GM12865 (cell line): ENCODE measurements at regions not wholly inside any gene's neighbourhood (a gene's known extent, or its start where the extent isn't known, plus 50 kb on each side); places are given as distances from the start of the nearest gene placed in this dataset.
"Not testable (repeated sequence)": the region's sequence is repeated elsewhere in the genome, so short reads cannot be mapped to it uniquely, and the experiment has no call there.

ENCODE experiments used
- DNase-seq: peaks from one replicate; pipeline ENCODE4 v3.0.0; 2010; ENCODE audit warnings: low read depth
- H3K4me3 ChIP-seq: 2 replicates; pipeline ENCODE4 v1.5.1; 2011; ENCODE audit warnings: mild to moderate bottlenecking, low read depth, low read length, control low read depth
- TF ChIP-seq, protein P1 (sequence below): IDR thresholded peaks from 2 replicates; pipeline ENCODE4 v1.5.1; 2011; ENCODE audit warnings: low read length, control low read depth, low read depth, inconsistent platforms; ENCODE audit not compliant: insufficient read depth; ENCODE audit errors: missing control alignments

DNA sequence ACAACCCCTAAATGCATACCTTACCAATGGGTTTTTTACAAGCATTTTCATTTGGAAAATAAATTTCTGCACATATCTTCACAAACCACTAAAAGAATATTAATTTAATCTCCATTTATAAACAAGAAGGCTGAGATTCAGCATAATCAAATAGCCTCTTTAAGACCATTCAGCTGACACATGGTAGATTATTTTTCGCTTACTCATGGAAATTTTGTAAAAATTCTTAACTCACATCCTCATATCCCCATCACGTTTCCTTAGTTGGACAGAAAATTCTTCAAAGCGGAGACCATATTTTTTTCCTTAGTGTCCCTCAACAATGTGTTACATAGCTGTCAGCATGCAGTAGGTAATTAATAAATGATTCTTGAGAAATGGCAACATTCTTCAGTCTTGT is 439.6 kb upstream of the PTCHD4 start:
- no peak for DNase-seq
- no peak overlapping the region for H3K4me3 ChIP-seq
- TF ChIP-seq, protein P1, sequence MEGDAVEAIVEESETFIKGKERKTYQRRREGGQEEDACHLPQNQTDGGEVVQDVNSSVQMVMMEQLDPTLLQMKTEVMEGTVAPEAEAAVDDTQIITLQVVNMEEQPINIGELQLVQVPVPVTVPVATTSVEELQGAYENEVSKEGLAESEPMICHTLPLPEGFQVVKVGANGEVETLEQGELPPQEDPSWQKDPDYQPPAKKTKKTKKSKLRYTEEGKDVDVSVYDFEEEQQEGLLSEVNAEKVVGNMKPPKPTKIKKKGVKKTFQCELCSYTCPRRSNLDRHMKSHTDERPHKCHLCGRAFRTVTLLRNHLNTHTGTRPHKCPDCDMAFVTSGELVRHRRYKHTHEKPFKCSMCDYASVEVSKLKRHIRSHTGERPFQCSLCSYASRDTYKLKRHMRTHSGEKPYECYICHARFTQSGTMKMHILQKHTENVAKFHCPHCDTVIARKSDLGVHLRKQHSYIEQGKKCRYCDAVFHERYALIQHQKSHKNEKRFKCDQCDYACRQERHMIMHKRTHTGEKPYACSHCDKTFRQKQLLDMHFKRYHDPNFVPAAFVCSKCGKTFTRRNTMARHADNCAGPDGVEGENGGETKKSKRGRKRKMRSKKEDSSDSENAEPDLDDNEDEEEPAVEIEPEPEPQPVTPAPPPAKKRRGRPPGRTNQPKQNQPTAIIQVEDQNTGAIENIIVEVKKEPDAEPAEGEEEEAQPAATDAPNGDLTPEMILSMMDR: no peak

DNA sequence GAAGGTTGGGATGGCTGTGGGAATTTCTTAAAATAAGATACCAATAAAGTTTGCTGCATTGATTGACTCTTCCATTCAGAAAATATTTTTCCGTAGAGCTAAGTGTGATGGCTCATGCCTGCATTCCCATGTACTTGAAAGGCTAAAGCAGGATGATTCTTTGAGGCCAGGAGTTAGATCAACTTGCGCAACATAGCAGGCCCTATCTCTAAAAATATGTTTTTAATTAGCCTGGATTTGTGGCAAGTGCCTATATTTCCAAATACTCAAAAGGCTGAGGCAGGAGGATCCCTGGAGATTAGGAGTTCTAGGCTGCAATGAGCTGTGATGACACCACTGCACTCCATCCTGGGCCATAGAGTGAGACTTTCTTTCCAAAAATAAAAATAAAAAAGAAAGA is 431.2 kb upstream of the PTCHD4 start:
- TF ChIP-seq, protein P1: no peak
- no peak for DNase-seq
- H3K4me3 ChIP-seq: no peak overlapping the region

DNA sequence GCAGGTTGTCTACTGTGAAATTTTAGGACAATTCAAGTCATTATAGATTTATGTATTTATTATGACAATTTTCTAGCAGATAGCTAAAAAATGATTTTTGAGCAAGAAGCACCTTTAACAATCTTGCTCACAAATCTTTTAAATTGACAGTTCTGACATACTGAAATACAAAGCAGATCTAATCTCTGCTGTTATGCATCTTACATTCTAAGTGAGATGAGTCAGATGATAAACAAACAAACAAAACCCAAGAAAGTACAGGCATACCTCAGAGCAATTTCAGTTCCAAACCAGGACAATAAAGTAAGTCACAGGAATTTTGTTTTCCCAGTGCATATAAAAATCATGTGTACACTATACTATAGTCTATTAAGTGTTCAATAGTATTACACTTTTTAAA is 430.7 kb upstream of the PTCHD4 start:
- TF ChIP-seq, protein P1: no peak
- no peak for DNase-seq
- no peak overlapping the region for H3K4me3 ChIP-seq

DNA sequence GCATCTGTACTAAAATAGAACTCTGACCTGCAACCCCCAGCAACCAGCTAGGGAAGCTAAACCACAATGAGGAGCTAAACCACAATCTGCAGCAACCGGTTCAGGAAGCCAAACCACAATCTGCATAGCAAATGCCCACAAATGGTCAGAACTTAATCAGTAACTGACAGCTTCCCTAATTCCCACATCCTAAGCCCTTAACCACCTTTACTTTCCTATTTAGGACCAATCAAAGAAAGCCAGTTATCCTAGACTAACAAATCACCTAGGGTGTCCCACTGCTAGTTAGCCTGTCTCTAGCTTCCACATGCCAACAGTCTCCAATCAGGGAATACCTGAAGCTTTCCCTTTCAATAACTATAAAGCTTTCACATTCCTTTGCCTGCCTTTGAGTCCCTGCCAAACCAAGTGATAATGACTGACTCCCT is 424.6 kb upstream of the PTCHD4 start:
- TF ChIP-seq, protein P1: no peak
- H3K4me3 ChIP-seq: no peak overlapping the region
- no peak for DNase-seq

DNA sequence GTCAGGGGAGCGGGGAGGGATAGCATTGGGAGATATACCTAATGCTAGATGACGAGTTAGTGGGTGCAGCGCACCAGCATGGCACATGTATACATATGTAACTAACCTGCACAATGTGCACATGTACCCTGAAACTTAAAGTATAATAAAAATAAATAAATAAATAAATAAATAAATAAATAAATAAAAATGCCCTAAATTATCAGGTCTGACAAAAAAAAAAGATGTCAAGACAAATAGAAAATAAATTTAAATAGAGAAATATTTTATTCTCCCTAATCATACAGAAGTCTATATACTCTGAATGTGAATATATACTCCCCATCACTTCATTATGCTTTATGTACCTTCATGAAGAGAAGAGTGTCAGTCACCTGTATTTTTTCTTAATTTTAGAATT is 420.0 kb upstream of the PTCHD4 start:
- not testable (repeated sequence) for DNase-seq

DNA sequence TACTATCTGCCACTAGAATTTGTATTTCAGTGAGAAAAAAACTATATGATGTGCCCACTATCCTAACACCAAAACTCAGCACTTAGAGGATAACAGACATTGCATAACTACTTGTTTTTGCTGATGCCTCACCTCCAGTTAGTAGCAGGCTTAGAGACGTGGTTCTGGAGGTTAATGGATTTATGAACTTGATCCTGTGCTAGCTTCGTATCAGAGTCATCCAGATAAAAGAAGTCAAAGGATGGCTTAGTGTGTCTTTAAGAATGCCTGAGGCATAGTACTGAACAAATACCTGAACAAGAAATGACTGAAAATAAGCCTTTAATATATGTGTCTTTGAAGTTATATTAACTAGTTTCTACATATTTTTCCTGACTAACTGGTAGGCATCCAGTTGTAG is 414.9 kb upstream of the PTCHD4 start:
- H3K4me3 ChIP-seq: no peak overlapping the region
- no peak for DNase-seq
- TF ChIP-seq, protein P1: no peak

More for the DNA sequence above, 420.0 kb upstream of the PTCHD4 start:
- H3K4me3 ChIP-seq: not testable (repeated sequence)

DNA sequence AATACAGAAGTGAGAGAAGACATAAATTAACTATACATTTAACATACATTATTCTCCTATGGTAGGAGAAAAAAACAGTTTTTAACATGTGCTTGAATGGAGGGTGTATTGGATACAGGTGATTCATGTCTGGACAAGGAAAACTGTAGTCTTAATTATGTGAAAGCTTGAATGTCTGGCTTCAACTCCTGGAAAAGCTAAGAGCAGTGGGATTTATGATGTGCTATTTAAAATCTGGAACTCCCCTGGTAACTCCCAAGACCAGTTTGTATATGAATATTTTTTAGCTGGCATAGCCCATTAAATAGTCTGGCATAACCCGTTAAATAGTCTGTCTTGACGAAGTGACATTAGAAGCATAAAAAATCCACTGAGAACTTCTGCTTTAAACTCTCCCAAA is 410.0 kb upstream of the PTCHD4 start:
- no peak for DNase-seq
- no peak overlapping the region for H3K4me3 ChIP-seq
- TF ChIP-seq, protein P1: no peak

DNA sequence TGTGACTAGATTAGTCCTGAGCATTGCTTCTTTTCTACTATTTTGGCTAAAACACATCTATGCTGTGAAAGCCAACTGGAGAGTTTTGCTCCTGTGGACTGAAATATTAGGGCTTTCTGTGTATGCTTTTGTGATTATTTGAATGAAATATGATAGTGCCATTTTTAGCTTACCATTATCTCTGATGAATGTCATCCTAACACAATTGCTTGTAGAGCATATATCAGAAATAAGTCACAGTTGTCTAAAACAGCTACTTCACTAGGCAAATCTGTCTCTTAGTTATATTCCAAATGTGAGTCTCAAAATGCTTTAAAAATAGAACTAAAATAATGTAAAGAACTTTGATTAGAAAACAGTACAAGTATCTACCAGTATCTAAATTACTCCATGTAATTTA is 401.4 kb upstream of the PTCHD4 start:
- TF ChIP-seq, protein P1: no peak
- no peak for DNase-seq
- no peak overlapping the region for H3K4me3 ChIP-seq
